CD4-positive, alpha-beta T cell treated with Interleukin-17A for 4 hours (primary cell): ENCODE measurements at regions not wholly inside any gene's neighbourhood (a gene's known extent, or its start where the extent isn't known, plus 50 kb on each side); places are given as distances from the start of the nearest gene placed in this dataset.

ENCODE experiments used
- DNase-seq: peaks from one replicate; pipeline ENCODE4 v3.0.0-alpha.2; 2020; ENCODE audit warnings: mixed read lengths

- no peak for DNase-seq
Observed at GRCh38 chr7:106163257-106163656, 51.1 kb upstream of the SYPL1 start.
